H9 (cell line): ENCODE measurements at regions not wholly inside any gene's neighbourhood (a gene's known extent, or its start where the extent isn't known, plus 50 kb on each side); places are given as distances from the start of the nearest gene placed in this dataset.

ENCODE experiments used
- DNase-seq: peaks from one replicate; pipeline ENCODE4 v3.0.0-alpha.2; 2017
- H2AFZ ChIP-seq: one replicate; pipeline ENCODE4 v1.6.1; 2013; ENCODE audit warnings: mild to moderate bottlenecking, low read length, control low read depth, moderate library complexity
- H2AK5ac ChIP-seq: 2 replicates; pipeline ENCODE4 v1.6.1; 2013; ENCODE audit warnings: low read length, control low read depth, mixed read lengths; ENCODE audit not compliant: insufficient read length
- H2BK120ac ChIP-seq: one replicate; pipeline ENCODE4 v1.6.1; 2013; ENCODE audit warnings: low read depth, mild to moderate bottlenecking, low read length, control low read depth, inconsistent platforms; ENCODE audit not compliant: poor library complexity, severe bottlenecking
- H2BK12ac ChIP-seq: 2 replicates; pipeline ENCODE4 v1.6.1; 2013; ENCODE audit warnings: low read length, control low read depth, mixed read lengths, low read depth; ENCODE audit not compliant: insufficient read length
- H2BK15ac ChIP-seq: 2 replicates; pipeline ENCODE4 v1.6.1; 2013; ENCODE audit warnings: low read depth, low read length, control low read depth
- H2BK20ac ChIP-seq: one replicate; pipeline ENCODE4 v1.6.1; 2013; ENCODE audit warnings: low read depth, mild to moderate bottlenecking, low read length, control low read depth, inconsistent platforms; ENCODE audit not compliant: poor library complexity, severe bottlenecking
- H2BK5ac ChIP-seq: 2 replicates; pipeline ENCODE4 v1.6.1; 2013; ENCODE audit warnings: low read length, control low read depth, mixed read lengths; ENCODE audit not compliant: insufficient read length
- H3K14ac ChIP-seq: 2 replicates; pipeline ENCODE4 v1.6.1; 2013; ENCODE audit warnings: low read length, control low read depth; ENCODE audit not compliant: insufficient read depth
- H3K18ac ChIP-seq: 2 replicates; pipeline ENCODE4 v1.6.1; 2013; ENCODE audit warnings: low read depth, mild to moderate bottlenecking, mixed read lengths, low read length, control low read depth; ENCODE audit not compliant: insufficient read length
- H3K23ac ChIP-seq: 2 replicates; pipeline ENCODE4 v1.6.1; 2013; ENCODE audit warnings: low read length, control low read depth, mixed read lengths, low read depth; ENCODE audit not compliant: insufficient read length
- H3K23me2 ChIP-seq: 2 replicates; pipeline ENCODE4 v1.6.1; 2013; ENCODE audit warnings: low read depth, mild to moderate bottlenecking, mixed read lengths, low read length, control low read depth; ENCODE audit not compliant: insufficient read length, poor library complexity, severe bottlenecking
- H3K27ac ChIP-seq: 2 replicates; pipeline ENCODE4 v1.5.1; 2013; ENCODE audit warnings: low read length, control low read depth, mixed read lengths, low read depth; ENCODE audit not compliant: insufficient read length
- H3K27me3 ChIP-seq: 2 replicates; pipeline ENCODE4 v1.6.1; 2013; ENCODE audit warnings: low read length, control low read depth, inconsistent platforms; ENCODE audit not compliant: insufficient read depth
- H3K4ac ChIP-seq: 2 replicates; pipeline ENCODE4 v1.6.1; 2013; ENCODE audit warnings: low read depth, mild to moderate bottlenecking, control low read depth, inconsistent platforms, low read length, moderate library complexity
- H3K4me1 ChIP-seq: 2 replicates; pipeline ENCODE4 v1.6.1; 2013; ENCODE audit warnings: low read length, control low read depth, inconsistent platforms; ENCODE audit not compliant: insufficient read depth
- H3K4me2 ChIP-seq: 2 replicates; pipeline ENCODE4 v1.6.1; 2013; ENCODE audit warnings: low read length, control low read depth, mixed read lengths; ENCODE audit not compliant: insufficient read length, insufficient read depth
- H3K56ac ChIP-seq: 2 replicates; pipeline ENCODE4 v1.6.1; 2013; ENCODE audit warnings: low read depth, mild to moderate bottlenecking, mixed read lengths, low read length, control low read depth; ENCODE audit not compliant: insufficient read length
- H3K79me1 ChIP-seq: 2 replicates; pipeline ENCODE4 v1.6.1; 2013; ENCODE audit warnings: low read depth, mild to moderate bottlenecking, moderate library complexity, low read length, control low read depth, inconsistent platforms; ENCODE audit not compliant: insufficient read depth, poor library complexity, severe bottlenecking
- H3K79me2 ChIP-seq: 2 replicates; pipeline ENCODE4 v1.6.1; 2013; ENCODE audit warnings: low read length, control low read depth, inconsistent platforms; ENCODE audit not compliant: insufficient read depth
- H3K9ac ChIP-seq: 2 replicates; pipeline ENCODE4 v1.6.1; 2013; ENCODE audit warnings: low read length, control low read depth, mixed read lengths; ENCODE audit not compliant: insufficient read length; ENCODE audit errors: extremely low read depth
- H3K9me3 ChIP-seq: one replicate; pipeline ENCODE4 v1.6.1; 2013; ENCODE audit warnings: low read depth, low read length, inconsistent platforms; ENCODE audit not compliant: control insufficient read depth
- H3T11ph ChIP-seq: one replicate; pipeline ENCODE4 v1.6.1; 2013; ENCODE audit warnings: mild to moderate bottlenecking, low read length, control low read depth, inconsistent platforms
- H4K20me1 ChIP-seq: one replicate; pipeline ENCODE4 v1.6.1; 2013; ENCODE audit not compliant: control insufficient read depth, insufficient read length, insufficient read depth
- H4K5ac ChIP-seq: 2 replicates; pipeline ENCODE4 v1.6.1; 2013; ENCODE audit warnings: low read depth, mild to moderate bottlenecking, mixed read lengths, low read length, control low read depth; ENCODE audit not compliant: insufficient read length
- H4K8ac ChIP-seq: replicated peaks from 2 replicates; pipeline ENCODE4 v1.6.1; 2013; ENCODE audit warnings: low read length, control low read depth, mixed read lengths, low read depth; ENCODE audit not compliant: insufficient read length
- H4K91ac ChIP-seq: 2 replicates; pipeline ENCODE4 v1.6.1; 2013; ENCODE audit warnings: low read depth, mild to moderate bottlenecking, moderate library complexity, mixed read lengths, low read length, control low read depth; ENCODE audit not compliant: insufficient read length
- H3K27ac Mint-ChIP-seq, 3 experiments: 2 replicates in 2 of 3; 3 replicates in 1 of 3; pipeline ENCODE4 v1.8.0; 2020 to 2021; ENCODE audit warnings: mixed read lengths in 3 of 3, mild to moderate bottlenecking in 1 of 3, moderate library complexity in 1 of 3
- H3K27me3 Mint-ChIP-seq: 2 replicates; pipeline ENCODE4 v1.8.0; 2021; ENCODE audit warnings: low read depth, mild to moderate bottlenecking, moderate library complexity, mixed read lengths
- H3K36me3 Mint-ChIP-seq, 3 experiments: 2 replicates in 2 of 3; 3 replicates in 1 of 3; pipeline ENCODE4 v1.8.0; 2020 to 2021; ENCODE audit warnings: low read depth in 3 of 3, mixed read lengths in 3 of 3; ENCODE audit not compliant: insufficient read depth in 1 of 3
- H3K4me1 Mint-ChIP-seq, 2 experiments: 2 replicates each; pipeline ENCODE4 v1.8.0; 2020; ENCODE audit warnings: mixed read lengths in 2 of 2
- H3K4me3 Mint-ChIP-seq, 2 experiments: 2 replicates in 1 of 2; 3 replicates in 1 of 2; pipeline ENCODE4 v1.8.0; 2020 to 2021; ENCODE audit warnings: mild to moderate bottlenecking in 2 of 2, mixed read lengths in 2 of 2, moderate library complexity in 1 of 2
- H3K9me3 Mint-ChIP-seq, 2 experiments: 2 replicates in 1 of 2; 3 replicates in 1 of 2; pipeline ENCODE4 v1.8.0; 2020; ENCODE audit warnings: mild to moderate bottlenecking in 2 of 2, mixed read lengths in 2 of 2, moderate library complexity in 1 of 2
- CTCF ChIP-seq: fragments of 200-600 bp; sonication (generic); conservative IDR thresholded peaks from 3 replicates; pipeline ENCODE4 v1.8.0; 2021; ENCODE audit warnings: antibody characterized with exemption, mild to moderate bottlenecking
- WGBS: extraction: QIAGEN DNeasy Blood & Tissue Kit; methylation state at CpG from one replicate; pipeline ENCODE4 v1.1.7; 2013; ENCODE audit warnings: missing lambda C conversion rate, low lambda C conversion rate, mixed read lengths; ENCODE audit not compliant: insufficient read length; ENCODE audit errors: extremely low coverage; 5-methylcytosine and 5-hydroxymethylcytosine counted together

GRCh38 chr21:20026543-20026942 lies 971.7 kb upstream of the NCAM2 start:
- Mint-ChIP-seq H3K27ac (no peak overlapping the region), H3K27me3 (no peaks in the 10 kb centered on the region), H3K9me3 (peaks cover 0 to 3% of the 10 kb centered on the region in 2 experiments; a peak in 1 of 5 replicates), H3K4me3 (no peak overlapping the region), H3K36me3 (no peaks in the 10 kb centered on the region), H3K4me1 (no peaks in the 10 kb centered on the region)
- Histone ChIP-seq H4K20me1 (no peaks in the 10 kb centered on the region), H3K23ac (no peak overlapping the region), H3K14ac (no peak overlapping the region), H3K4me1 (no peaks in the 10 kb centered on the region), H2BK20ac (no peak overlapping the region), H3K27me3 (no peaks in the 10 kb centered on the region), H2BK5ac (no peak overlapping the region), H3K18ac (no peak overlapping the region), H3K9ac (no peak overlapping the region), H3K56ac (no peak overlapping the region), H3K27ac (no peak overlapping the region), H2BK12ac (no peak overlapping the region), H2BK120ac (no peak overlapping the region), H3T11ph (no peak overlapping the region), H3K4ac (no peak overlapping the region), H3K23me2 (no peaks in the 10 kb centered on the region), H3K4me2 (no peak overlapping the region), H3K79me1 (no peaks in the 10 kb centered on the region), H3K79me2 (no peaks in the 10 kb centered on the region), H4K5ac (no peak overlapping the region), H3K9me3 (no peaks in the 10 kb centered on the region), H2AK5ac (no peak overlapping the region), H4K8ac (no peak overlapping the region), H2AFZ (no peak overlapping the region), H4K91ac (no peak overlapping the region), H2BK15ac (no peak overlapping the region)
- WGBS: no CpG with 5 or more reads among the region's 2 CpGs
- DNase-seq: no peak
- no peak for TF ChIP-seq CTCF
